Left ventricle myocardium inferior (tissue), 1 donor: ENCODE measurements at regions not wholly inside any gene's neighbourhood (a gene's known extent, or its start where the extent isn't known, plus 50 kb on each side); places are given as distances from the start of the nearest gene placed in this dataset.

Experiments
- DNase-seq: peaks from one replicate; pipeline ENCODE4 v3.0.0-alpha.2; 2020
- H3K27ac ChIP-seq: fragments of 200-600 bp; replicated peaks from 2 replicates; pipeline ENCODE4 v1.8.0; 2021
- H3K27me3 ChIP-seq: fragments of 200-600 bp; 2 replicates; pipeline ENCODE4 v1.8.0; 2021; ENCODE audit warnings: low read depth
- H3K36me3 ChIP-seq: fragments of 200-600 bp; 2 replicates; pipeline ENCODE4 v1.8.0; 2021
- H3K4me1 ChIP-seq: fragments of 200-600 bp; 2 replicates; pipeline ENCODE4 v1.8.0; 2021
- H3K4me3 ChIP-seq: fragments of 200-600 bp; 2 replicates; pipeline ENCODE4 v1.8.0; 2021; ENCODE audit warnings: mild to moderate bottlenecking, moderate library complexity
- H3K9me3 ChIP-seq: fragments of 200-600 bp; replicated peaks from 2 replicates; pipeline ENCODE4 v1.8.0; 2021
- intact Hi-C: fragments of 100-400 bp; cut with micrococcal nuclease; formaldehyde crosslinking; loops from one replicate; pipeline ENCODE4 v1.11.0; 2022
- TF ChIP-seq, protein P1 (sequence below): fragments of 200-600 bp; IDR thresholded peaks from 2 replicates; pipeline ENCODE4 v1.8.0; 2021; ENCODE audit warnings: antibody characterized with exemption, mild to moderate bottlenecking, borderline replicate concordance
- donor health status: DM: no; HTN: yes; CAD: no; lungs with severe emphysema.

DNA sequence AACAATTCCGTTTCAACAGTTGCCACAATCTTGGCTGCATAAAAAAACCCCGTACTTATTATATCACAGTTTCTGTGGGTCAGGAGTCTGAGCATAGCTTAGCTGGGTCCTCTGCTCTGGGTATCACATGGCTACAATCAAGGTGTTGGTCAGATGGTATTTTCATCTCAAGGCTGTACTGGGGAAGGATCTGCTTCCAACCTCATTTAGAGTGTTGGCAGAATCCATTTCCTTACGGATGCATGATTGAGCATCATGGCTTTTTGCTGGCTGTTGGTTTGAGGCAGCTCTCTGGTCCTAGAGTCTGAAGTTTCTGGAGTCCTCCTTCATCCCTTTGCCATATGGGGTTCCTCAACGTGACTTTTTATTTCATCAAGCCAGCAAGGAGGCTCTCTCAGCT lies 177.0 kb downstream of the HAPSTR1 start:
- H3K4me1 ChIP-seq: no peaks in the 10 kb centered on the region
- H3K36me3 ChIP-seq: no peaks in the 10 kb centered on the region
- TF ChIP-seq, protein P1, sequence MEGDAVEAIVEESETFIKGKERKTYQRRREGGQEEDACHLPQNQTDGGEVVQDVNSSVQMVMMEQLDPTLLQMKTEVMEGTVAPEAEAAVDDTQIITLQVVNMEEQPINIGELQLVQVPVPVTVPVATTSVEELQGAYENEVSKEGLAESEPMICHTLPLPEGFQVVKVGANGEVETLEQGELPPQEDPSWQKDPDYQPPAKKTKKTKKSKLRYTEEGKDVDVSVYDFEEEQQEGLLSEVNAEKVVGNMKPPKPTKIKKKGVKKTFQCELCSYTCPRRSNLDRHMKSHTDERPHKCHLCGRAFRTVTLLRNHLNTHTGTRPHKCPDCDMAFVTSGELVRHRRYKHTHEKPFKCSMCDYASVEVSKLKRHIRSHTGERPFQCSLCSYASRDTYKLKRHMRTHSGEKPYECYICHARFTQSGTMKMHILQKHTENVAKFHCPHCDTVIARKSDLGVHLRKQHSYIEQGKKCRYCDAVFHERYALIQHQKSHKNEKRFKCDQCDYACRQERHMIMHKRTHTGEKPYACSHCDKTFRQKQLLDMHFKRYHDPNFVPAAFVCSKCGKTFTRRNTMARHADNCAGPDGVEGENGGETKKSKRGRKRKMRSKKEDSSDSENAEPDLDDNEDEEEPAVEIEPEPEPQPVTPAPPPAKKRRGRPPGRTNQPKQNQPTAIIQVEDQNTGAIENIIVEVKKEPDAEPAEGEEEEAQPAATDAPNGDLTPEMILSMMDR: no peak
- no peak for DNase-seq
- H3K4me3 ChIP-seq: no peak overlapping the region
- H3K27ac ChIP-seq: no peak overlapping the region
- H3K9me3 ChIP-seq: peaks cover 8% of the 10 kb centered on the region
- intact Hi-C loops: no loop called here
- no peaks in the 10 kb centered on the region for H3K27me3 ChIP-seq

DNA sequence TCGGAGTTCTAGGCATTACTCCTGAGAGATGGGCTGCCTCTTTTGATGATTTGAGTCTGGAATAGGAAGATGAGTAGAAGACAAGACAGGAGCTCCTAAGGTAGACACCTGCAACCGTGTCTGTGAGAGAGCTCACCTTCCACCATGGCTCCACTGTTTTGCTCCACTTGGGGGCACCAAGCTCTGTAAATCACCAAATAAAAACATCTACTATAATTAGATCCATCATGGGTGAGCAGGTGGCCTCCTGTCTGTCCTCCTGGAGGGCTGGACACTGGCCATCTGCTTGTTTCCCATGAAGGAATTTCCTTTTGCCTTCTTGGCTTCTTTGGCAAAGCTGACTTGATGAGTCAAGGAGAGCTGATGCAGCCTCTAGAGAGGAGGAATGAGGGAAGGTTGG lies 179.0 kb downstream of the HAPSTR1 start:
- Histone ChIP-seq H3K36me3 (no peaks in the 10 kb centered on the region), H3K27me3 (no peaks in the 10 kb centered on the region), H3K9me3 (peaks cover 8% of the 10 kb centered on the region), H3K4me1 (no peaks in the 10 kb centered on the region), H3K27ac (no peak overlapping the region), H3K4me3 (no peak overlapping the region)
- DNase-seq: no peak
- intact Hi-C loops: no loop called here
- TF ChIP-seq, protein P1: no peak

DNA sequence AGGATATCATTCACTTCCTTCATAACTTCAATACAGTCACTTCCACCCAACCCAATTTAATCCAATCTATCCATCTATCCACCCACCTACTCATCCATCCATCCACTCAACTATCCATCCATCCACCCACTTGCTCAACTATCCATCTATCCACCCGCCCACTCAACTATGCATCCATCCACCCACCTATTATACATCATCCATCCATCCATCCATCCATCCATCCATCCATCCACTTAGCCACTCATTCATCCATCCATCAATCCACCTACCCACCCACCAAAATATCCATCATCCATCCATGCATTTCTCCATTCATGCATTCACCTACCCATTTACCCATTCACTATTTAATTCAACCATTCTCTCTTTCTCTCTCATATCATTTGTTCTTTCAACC lies 179.5 kb downstream of the HAPSTR1 start:
- H3K36me3 ChIP-seq: no peaks in the 10 kb centered on the region
- H3K27ac ChIP-seq: no peak overlapping the region
- TF ChIP-seq, protein P1: no peak
- intact Hi-C loops: no loop called here
- H3K4me1 ChIP-seq: no peaks in the 10 kb centered on the region
- H3K9me3 ChIP-seq: peaks cover 6% of the 10 kb centered on the region
- H3K27me3 ChIP-seq: no peaks in the 10 kb centered on the region
- DNase-seq: no peak
- H3K4me3 ChIP-seq: no peak overlapping the region

DNA sequence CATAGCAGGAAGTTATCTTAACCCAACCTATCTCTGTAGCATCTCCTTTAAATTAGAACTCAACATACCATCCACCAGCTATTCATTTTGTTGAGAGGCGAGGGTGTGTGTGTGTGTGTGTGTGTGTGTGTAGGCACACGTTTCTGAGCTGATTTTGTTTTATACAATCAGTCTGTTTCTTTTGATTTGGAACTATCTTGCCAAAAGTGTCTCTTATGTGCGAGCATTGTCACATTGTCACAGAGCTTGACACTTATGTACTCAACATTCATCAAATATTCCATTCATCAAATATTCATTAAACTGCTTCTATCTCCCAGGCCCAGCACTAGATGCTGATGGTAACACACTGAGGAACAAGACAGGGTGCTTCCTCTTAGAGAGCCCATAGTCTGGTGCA lies 180.4 kb downstream of the HAPSTR1 start:
- DNase-seq: no peak
- H3K27me3 ChIP-seq: peaks cover 6% of the 10 kb centered on the region
- no peaks in the 10 kb centered on the region for H3K4me1 ChIP-seq
- intact Hi-C loops: no loop called here
- no peak overlapping the region for H3K4me3 ChIP-seq
- H3K27ac ChIP-seq: no peak overlapping the region
- no peaks in the 10 kb centered on the region for H3K9me3 ChIP-seq
- TF ChIP-seq, protein P1: no peak
- H3K36me3 ChIP-seq: no peaks in the 10 kb centered on the region

DNA sequence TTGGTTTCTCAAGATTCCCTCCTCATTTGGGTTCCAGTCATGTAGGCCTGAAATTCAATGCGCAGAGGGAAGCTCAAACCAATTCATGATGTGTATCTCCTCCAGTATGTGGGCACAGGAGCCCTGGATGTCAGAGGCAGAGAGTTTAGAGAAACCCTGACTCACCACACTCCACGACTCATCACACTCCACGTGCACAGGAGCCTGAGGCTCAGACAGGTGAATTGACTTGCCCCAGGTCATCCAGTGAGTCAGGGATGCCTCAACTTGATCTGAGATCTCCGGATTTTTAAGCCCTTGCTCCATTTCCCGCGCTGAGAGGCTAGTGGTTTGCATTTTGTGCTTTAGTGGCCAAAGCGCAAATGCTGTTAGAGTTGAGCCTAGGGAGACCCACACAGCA lies 183.9 kb downstream of the HAPSTR1 start:
- H3K4me3 ChIP-seq: no peak overlapping the region
- intact Hi-C loops: no loop called here
- H3K27me3 ChIP-seq: peaks cover 11% of the 10 kb centered on the region
- TF ChIP-seq, protein P1: no peak
- no peaks in the 10 kb centered on the region for H3K36me3 ChIP-seq
- no peaks in the 10 kb centered on the region for H3K9me3 ChIP-seq
- H3K27ac ChIP-seq: no peak overlapping the region
- H3K4me1 ChIP-seq: no peaks in the 10 kb centered on the region
- no peak for DNase-seq
